M059J (cell line): ENCODE measurements at regions not wholly inside any gene's neighbourhood (a gene's known extent, or its start where the extent isn't known, plus 50 kb on each side); places are given as distances from the start of the nearest gene placed in this dataset.

Source experiments
- DNase-seq: peaks from one replicate; pipeline ENCODE4 v3.0.0-alpha.2; 2012; ENCODE audit warnings: low read depth

DNA sequence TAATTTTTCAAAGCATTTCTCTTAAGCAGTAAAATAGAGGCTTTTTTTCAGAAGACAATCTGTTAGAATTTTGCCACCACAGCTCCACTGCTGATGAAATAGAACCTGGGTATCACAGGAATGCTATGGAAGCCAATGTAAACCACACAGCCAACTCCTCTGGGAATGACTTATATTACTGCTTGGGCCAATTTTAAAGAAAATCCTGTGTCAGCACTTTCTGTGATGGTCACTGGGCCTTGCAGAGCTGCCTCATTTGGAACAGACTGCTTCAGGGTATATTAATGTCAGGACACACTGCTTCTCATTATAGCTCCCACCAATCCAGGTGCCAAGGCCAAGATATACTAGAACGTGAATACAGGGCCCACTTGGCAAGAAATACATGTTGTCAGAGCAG is 144.1 kb upstream of the ACTBL2 start:
- peak; percentile 60 for DNase-seq

DNA sequence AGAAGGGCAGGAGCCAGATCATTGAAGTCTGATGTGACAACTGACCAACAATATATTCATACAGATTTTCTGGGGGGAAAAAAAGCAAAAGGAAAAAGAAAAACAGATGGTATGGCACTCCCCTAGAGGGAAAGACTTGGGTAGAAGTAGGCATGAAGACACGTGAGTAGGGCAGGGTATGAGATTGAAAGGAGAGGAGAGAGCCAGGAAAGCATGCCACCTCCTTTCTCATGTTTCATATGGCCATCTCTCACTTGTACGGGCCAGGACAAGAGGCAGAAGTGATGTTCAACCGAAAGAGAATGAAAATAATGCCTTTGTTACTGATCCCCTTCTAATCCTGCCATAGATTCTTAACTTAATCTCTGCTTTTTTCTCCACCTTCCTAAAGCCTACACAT is 139.0 kb upstream of the ACTBL2 start:
- no peak for DNase-seq

GRCh38 chr5:57618767-57619381 is 136.3 kb upstream of the ACTBL2 start:
- no peak for DNase-seq

GRCh38 chr5:57613741-57614140 is 131.1 kb upstream of the ACTBL2 start:
- peak; percentile 75 for DNase-seq

- DNase-seq, result no peak
Observed at GRCh38 chr5:57611177-57611576, 128.6 kb upstream of the ACTBL2 start.

GRCh38 chr5:57608542-57608941 is 125.9 kb upstream of the ACTBL2 start:
- DNase-seq, result no peak

- DNase-seq, result no peak
Observed at GRCh38 chr5:57601996-57602395, 119.4 kb upstream of the ACTBL2 start.

GRCh38 chr5:57600321-57600720 is 117.7 kb upstream of the ACTBL2 start:
- DNase-seq, result peak; percentile 12

- DNase-seq, result peak; percentile 82
Observed at GRCh38 chr5:57598756-57599155, 116.1 kb upstream of the ACTBL2 start.

DNA sequence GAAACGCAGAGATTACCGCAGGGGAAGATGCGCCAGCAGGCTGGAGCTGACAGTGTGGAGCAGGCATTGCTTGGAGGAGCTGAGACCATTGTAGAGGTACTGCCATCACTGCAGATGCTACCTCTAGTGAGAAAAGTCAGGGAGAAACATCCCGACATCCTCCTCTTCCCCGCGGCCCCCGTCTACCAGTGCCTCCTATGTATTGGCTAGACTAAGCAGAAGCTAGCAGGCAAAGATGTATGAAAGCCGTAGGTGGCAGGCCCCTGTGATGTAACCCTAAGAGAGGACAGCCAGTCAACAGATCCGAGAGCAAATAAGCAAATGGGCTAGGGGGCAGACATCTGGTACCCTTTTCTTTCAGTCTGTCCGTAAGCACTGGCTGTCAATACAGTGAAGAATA is 115.5 kb upstream of the ACTBL2 start:
- DNase-seq, result no peak

GRCh38 chr5:57595523-57595991 is 112.9 kb upstream of the ACTBL2 start:
- DNase-seq, result no peak

GRCh38 chr5:57594436-57594835 is 111.8 kb upstream of the ACTBL2 start:
- DNase-seq, result no peak

GRCh38 chr5:57592236-57592635 is 109.6 kb upstream of the ACTBL2 start:
- peak; percentile 73 for DNase-seq

DNA sequence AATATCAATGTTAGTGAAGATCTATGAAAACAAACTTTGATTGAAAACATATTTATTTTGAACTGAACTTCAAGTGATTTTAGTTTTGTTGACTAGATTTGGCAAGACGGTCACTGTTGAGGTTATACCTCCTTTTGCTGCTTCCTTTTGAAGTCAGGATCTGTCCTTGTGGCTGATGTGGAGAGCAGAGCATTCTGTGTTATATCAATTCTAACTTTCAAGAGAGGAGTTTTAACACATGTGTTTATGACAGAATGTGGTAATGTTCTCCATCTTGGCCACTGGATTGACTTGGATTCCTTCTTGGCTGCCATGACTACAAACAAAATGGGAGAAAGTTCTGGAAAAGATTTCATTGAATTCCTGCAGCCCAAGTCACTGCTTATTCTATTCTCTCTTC is 104.0 kb upstream of the ACTBL2 start:
- DNase-seq, result no peak

DNA sequence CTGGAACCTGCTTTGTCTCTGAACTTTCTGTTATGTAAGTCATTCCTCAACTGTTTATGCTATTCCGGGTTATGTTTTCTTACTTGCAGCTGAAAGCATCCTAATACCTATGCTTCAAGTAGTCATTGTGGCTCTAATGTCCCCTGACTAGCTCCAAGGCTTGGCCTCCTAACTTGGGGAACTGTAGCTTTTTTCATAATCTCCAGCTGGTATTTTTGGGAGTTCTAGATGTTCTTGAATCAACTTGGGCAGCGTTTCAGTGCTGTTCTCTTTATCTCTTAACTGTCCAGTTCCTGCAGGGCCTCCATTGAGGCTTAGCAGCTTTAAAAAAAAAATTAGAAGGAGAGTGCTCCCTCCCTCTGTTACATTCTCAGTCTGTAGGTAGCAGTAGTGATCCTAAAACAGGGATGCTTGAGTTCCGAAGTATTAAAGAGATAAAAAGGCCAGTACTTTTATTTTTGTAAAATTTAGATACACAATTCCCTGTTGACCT is 100.0 kb upstream of the ACTBL2 start:
- DNase-seq, result no peak

DNA sequence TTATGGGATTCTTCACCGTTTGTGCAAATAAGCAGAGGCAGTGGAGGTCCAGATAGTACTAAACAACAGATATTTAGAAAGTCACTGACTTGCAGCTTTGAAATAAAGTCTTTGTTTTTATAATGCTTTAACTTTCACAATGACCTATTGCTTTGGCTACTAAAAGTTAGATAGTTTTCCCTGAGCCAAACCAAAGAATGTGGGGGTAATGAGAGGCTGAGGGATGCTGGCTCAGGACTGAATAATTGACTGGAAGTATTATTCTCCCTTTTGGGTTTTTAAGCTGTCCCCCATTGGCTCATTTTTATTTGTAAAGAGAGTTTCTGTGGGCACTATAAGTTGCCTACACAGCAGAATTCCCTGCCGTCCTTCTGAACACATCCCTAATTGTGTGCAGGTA is 99.2 kb upstream of the ACTBL2 start:
- no peak for DNase-seq

DNA sequence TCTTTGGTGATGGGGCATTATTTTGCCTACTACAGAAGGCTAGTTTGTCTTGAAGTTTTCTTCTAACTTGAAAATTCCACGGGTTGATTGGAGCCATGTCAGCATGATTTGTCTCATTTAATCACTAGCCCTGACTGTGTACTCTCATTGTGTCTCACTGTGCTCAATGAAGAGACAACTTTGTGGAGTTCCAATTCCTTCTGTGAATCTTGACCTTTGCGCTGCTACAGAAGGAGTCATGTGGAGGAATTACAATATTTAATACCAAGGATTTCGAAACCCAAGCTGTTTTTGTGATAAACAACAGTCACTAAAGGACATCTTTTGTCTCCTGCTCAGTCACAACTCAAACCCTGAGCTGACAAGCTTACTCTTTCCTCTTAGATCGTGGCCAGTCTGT is 98.6 kb upstream of the ACTBL2 start:
- no peak for DNase-seq

DNA sequence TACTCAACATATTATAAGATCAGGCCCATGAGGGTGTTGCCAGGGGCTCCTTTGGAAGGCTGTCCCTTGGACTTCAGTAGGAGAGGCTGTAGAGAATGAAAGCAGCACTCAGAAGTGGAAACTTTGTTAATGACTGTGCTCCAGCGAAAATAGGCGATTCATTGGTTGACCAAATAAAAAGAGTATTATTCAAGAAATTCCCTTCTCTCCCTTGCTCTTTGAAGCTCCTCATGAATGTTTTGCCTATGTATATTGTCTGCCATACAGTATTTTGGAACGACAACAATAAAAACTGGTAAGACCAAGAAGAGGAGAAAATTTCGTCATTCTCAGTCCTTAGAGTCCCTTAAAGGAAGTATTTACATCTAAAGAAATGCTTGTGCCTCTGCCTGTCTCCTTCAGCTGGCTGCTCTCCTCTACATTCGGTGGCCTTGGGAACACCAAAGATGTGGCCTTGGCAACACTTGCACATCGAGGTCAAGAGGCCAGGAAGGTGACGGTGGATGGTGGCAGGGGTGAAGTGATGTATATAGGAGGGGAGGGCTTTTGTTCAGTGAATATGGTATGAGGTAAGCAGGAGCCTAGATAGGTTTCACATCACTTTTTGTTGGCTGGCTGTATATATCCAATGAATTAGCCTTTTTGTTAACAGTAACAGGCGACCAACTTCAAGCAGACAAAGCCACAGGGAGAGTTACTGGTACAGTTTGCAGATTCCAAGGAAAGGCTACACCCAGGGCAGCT is 95.0 kb upstream of the ACTBL2 start:
- no peak for DNase-seq

- no peak for DNase-seq
Observed at GRCh38 chr5:57576317-57576716, 93.7 kb upstream of the ACTBL2 start.

DNA sequence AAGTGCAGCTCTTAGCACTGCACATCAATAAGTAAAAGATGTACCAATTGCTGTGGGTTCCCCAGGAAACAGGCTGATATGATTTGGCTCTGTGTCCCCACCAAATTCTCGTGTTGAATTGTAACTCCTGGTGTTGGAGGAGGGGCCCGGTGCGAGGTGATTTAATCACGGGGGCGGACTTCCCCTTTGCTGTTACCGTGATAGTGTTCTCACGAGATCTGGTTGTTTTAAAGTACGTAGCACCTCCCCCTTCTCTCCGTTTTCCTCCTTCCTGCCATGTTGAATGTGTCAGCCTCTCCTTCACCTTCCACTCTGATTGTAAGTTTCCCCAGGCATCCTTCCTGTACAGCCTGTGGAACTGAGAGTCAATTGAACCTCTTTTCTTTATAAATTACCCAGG is 93.2 kb upstream of the ACTBL2 start:
- no peak for DNase-seq

DNA sequence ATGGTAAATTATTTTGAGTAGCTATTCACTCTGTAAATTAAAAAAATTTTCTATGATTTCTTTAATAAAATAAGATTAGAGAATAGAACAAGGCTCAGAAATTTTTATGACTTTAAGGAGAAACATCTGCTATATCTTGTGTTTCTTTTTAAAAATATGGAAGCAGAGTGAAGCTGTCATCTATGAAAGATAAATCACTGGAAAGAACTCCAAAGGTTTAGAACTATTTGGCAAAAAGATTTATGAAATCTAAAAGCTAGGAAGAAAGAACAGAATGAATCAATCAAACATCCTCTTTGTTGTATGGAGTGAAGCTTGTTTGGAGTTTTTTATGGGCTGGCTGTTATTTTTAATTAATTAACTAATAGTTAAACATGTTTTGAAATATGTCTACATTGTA is 89.8 kb upstream of the ACTBL2 start:
- DNase-seq, result no peak

DNA sequence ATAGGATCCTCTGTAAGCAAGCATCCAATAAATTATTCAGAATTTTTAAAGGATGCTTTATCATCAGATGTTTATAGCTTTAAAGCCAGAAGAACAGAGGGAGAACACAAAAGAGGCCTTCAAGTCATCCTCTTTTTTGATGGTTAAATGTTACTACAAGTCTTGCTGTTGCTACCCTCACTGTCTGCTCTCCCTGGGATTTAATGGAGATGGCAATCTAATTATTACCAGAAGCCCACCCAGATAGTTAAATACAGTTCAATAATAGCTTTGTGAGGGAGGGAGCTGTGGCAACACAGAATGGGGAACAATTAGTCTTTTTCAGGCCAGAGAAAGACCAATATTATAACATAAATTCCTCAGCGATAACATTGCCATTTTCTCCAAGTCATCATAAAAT is 87.0 kb upstream of the ACTBL2 start:
- DNase-seq, result no peak

DNA sequence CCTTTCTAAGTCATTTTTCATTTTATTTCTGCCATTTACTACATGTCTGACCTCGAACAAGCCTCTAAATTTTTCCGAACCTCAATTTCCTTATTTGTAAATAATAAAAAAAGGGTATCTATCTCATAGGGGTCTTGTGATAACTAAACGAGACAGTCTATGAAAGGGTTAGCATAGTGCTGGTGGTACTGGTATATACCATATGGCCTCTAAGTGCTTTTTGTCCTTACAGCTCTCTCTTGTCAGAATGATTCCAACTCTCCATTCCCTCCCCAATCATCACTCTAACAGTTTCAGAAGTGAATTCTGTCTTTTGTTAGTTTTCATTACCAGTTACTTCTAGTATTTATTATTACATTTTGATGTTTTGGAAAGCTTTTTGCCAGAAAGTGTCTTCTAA is 85.5 kb upstream of the ACTBL2 start:
- DNase-seq, result no peak

DNA sequence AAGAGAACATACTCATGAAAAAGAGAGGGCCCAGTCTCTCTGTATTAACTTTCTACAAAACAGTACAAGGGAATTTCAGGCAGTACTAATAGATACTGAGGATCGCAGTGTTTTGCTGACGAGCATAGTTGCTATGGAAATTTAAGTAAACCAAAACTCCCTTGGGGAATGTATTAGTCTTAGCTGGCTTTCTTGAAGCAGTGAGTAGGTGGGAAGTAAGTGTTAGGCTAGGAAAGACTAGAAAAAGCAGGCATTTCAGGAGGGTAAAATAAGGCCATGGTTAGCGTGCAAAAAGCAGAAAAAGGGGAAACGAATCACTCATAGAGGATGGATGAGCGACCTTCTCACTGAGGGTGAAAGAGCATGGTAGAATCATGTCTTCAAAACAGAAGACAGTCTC is 84.3 kb upstream of the ACTBL2 start:
- DNase-seq, result peak; percentile 41
